ENCODE measurements at regions not wholly inside any gene's neighbourhood (a gene's known extent, or its start where the extent isn't known, plus 50 kb on each side); places are given as distances from the start of the nearest gene placed in this dataset.

DNA sequence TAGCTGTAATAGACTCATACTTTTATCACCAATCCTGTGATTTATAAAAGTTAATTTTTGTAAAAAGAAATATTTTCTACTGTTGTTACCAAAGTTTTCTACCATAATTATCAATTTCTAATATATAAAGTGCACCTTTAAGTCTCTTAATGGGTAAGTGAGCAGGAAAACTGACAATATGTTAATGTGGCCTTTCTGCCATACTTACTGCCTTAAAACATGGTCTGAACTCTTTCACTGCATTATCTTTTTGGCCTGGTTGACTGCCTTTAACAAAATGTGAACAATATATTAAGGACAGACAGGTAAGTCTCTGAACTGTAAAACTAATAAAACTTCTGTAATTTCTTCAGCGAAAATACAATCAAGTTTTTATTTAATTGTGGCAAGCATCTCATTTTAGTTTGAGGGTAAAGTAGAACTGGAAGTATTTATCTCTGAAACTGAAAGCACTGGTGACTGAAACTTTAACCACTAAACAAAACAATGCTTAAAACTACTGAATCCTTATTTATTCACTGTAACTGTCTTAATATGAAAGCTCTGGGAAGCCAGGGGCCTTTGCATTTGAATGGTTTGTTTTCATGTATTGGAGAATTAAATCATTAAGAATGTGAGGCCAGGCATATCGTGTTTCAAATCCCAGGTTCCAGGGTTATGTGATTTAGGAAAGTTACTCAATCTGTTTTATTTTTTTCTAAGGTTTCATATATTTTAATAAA is 948.8 kb upstream of the POT1 start:
- TF ChIP-seq, protein P1, sequence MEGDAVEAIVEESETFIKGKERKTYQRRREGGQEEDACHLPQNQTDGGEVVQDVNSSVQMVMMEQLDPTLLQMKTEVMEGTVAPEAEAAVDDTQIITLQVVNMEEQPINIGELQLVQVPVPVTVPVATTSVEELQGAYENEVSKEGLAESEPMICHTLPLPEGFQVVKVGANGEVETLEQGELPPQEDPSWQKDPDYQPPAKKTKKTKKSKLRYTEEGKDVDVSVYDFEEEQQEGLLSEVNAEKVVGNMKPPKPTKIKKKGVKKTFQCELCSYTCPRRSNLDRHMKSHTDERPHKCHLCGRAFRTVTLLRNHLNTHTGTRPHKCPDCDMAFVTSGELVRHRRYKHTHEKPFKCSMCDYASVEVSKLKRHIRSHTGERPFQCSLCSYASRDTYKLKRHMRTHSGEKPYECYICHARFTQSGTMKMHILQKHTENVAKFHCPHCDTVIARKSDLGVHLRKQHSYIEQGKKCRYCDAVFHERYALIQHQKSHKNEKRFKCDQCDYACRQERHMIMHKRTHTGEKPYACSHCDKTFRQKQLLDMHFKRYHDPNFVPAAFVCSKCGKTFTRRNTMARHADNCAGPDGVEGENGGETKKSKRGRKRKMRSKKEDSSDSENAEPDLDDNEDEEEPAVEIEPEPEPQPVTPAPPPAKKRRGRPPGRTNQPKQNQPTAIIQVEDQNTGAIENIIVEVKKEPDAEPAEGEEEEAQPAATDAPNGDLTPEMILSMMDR (IDR thresholded peaks at IDR 0.05; ENCODE audit: insufficient read depth, low read depth, low read length), result no peak
- TF ChIP-seq EZH2 (IDR thresholded peaks at IDR 0.05; ENCODE audit: insufficient read depth, low read length), result no peak

Data from astrocyte (in vitro differentiated cells and primary cell).